ENCODE measurements at regions not wholly inside any gene's neighbourhood (a gene's known extent, or its start where the extent isn't known, plus 50 kb on each side); places are given as distances from the start of the nearest gene placed in this dataset.

DNA sequence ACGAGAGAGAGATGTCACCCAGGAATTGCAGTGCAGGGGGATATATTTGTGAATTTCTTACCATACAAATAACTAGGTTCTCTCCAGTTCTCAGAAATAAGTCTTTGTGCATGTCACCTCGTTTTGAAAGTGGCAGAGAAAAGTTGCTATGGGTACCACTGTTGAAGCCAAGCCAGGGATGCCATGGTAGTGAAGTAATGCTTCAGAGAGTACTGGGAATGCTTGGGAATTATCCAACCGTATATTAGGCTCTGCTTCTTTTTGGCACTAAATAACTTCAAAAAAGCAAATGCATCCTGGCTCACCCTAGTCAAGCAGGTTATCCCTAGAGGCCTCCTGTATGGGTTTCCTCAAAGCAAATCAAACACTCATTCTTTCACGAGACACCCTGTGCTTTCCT lies 50.7 kb upstream of the DDX18 start:
- TF ChIP-seq, protein P1, sequence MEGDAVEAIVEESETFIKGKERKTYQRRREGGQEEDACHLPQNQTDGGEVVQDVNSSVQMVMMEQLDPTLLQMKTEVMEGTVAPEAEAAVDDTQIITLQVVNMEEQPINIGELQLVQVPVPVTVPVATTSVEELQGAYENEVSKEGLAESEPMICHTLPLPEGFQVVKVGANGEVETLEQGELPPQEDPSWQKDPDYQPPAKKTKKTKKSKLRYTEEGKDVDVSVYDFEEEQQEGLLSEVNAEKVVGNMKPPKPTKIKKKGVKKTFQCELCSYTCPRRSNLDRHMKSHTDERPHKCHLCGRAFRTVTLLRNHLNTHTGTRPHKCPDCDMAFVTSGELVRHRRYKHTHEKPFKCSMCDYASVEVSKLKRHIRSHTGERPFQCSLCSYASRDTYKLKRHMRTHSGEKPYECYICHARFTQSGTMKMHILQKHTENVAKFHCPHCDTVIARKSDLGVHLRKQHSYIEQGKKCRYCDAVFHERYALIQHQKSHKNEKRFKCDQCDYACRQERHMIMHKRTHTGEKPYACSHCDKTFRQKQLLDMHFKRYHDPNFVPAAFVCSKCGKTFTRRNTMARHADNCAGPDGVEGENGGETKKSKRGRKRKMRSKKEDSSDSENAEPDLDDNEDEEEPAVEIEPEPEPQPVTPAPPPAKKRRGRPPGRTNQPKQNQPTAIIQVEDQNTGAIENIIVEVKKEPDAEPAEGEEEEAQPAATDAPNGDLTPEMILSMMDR (IDR thresholded peaks at IDR 0.05; ENCODE audit: borderline replicate concordance, extremely low read depth, low read length, poor library complexity, severe bottlenecking): no peak
- no peak for TF ChIP-seq EZH2 (IDR thresholded peaks at IDR 0.05; ENCODE audit: borderline replicate concordance, low read depth, low read length, severe bottlenecking)

Data from DND-41 (cell line).